Endothelial cell (in vitro differentiated cells): ENCODE measurements at regions not wholly inside any gene's neighbourhood (a gene's known extent, or its start where the extent isn't known, plus 50 kb on each side); places are given as distances from the start of the nearest gene placed in this dataset.
A peak's percentile ranks its signal among the peaks of the same experiment; 100 is the strongest.

ENCODE experiments used
- DNase-seq: peaks from one replicate; pipeline ENCODE4 v3.0.0; 2021; ENCODE audit warnings: low spot score
- H3K27ac Mint-ChIP-seq: one replicate; pipeline ENCODE4 v1.8.0; 2021; ENCODE audit warnings: mixed read lengths, inconsistent platforms; ENCODE audit not compliant: unreplicated experiment
- H3K27me3 Mint-ChIP-seq: one replicate; pipeline ENCODE4 v1.8.0; 2021; ENCODE audit warnings: mild to moderate bottlenecking, moderate library complexity, mixed read lengths, inconsistent platforms; ENCODE audit not compliant: unreplicated experiment
- H3K36me3 Mint-ChIP-seq: one replicate; pipeline ENCODE4 v1.8.0; 2021; ENCODE audit warnings: mild to moderate bottlenecking, low read depth, mixed read lengths, inconsistent platforms; ENCODE audit not compliant: unreplicated experiment
- H3K4me1 Mint-ChIP-seq: one replicate; pipeline ENCODE4 v1.8.0; 2021; ENCODE audit warnings: mild to moderate bottlenecking, mixed read lengths, inconsistent platforms; ENCODE audit not compliant: unreplicated experiment
- H3K4me3 Mint-ChIP-seq: one replicate; pipeline ENCODE4 v1.8.0; 2021; ENCODE audit warnings: mild to moderate bottlenecking, mixed read lengths, inconsistent platforms; ENCODE audit not compliant: unreplicated experiment
- H3K9me3 Mint-ChIP-seq: one replicate; pipeline ENCODE4 v1.8.0; 2021; ENCODE audit warnings: mixed read lengths, inconsistent platforms; ENCODE audit not compliant: unreplicated experiment
- TF ChIP-seq, protein P1 (sequence below): fragments of 200-600 bp; sonication (generic); IDR thresholded peaks from one replicate; pipeline ENCODE4 v1.5.0; 2021; ENCODE audit warnings: antibody characterized with exemption; ENCODE audit not compliant: unreplicated experiment

DNA sequence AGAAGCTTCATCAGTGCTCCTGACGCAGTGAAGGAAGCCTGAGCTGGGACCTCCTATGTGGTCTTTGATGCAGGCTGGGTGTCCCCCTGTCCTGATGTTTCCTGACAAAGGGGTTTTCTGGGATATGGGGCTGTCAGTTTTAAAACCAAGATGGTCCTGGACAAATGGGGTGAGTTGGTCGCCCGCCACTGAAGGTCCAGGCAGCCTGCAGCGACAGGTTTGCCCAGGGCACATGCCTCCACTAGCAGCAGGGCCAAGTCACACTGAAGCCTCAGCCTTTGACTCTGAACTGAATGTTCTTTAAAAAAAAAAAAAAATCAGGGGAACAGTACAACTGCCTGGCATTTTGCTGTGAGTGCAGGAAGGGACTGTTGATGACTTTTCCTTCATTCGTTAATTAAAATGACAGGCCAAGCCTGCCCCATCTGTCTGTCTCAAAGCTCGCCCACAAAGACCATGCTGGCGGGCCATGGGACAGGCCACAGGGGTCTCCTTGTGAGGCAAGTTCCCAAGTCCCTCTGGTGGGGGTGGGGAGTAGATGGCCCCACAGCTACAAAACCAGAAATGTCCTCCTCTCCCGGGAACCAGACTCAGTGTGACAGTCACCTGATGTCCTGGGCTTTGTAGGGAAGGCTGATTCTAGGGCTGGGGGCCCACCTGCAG lies 274.8 kb downstream of the CTTN start:
- Mint-ChIP-seq H3K27ac (no peak overlapping the region), H3K36me3 (peaks cover 5% of the 10 kb centered on the region), H3K9me3 (no peaks in the 10 kb centered on the region), H3K4me3 (no peak overlapping the region), H3K27me3 (peaks cover 5% of the 10 kb centered on the region), H3K4me1 (peaks cover 14% of the 10 kb centered on the region)
- no peak for DNase-seq
- TF ChIP-seq, protein P1, sequence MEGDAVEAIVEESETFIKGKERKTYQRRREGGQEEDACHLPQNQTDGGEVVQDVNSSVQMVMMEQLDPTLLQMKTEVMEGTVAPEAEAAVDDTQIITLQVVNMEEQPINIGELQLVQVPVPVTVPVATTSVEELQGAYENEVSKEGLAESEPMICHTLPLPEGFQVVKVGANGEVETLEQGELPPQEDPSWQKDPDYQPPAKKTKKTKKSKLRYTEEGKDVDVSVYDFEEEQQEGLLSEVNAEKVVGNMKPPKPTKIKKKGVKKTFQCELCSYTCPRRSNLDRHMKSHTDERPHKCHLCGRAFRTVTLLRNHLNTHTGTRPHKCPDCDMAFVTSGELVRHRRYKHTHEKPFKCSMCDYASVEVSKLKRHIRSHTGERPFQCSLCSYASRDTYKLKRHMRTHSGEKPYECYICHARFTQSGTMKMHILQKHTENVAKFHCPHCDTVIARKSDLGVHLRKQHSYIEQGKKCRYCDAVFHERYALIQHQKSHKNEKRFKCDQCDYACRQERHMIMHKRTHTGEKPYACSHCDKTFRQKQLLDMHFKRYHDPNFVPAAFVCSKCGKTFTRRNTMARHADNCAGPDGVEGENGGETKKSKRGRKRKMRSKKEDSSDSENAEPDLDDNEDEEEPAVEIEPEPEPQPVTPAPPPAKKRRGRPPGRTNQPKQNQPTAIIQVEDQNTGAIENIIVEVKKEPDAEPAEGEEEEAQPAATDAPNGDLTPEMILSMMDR, result no peak

DNA sequence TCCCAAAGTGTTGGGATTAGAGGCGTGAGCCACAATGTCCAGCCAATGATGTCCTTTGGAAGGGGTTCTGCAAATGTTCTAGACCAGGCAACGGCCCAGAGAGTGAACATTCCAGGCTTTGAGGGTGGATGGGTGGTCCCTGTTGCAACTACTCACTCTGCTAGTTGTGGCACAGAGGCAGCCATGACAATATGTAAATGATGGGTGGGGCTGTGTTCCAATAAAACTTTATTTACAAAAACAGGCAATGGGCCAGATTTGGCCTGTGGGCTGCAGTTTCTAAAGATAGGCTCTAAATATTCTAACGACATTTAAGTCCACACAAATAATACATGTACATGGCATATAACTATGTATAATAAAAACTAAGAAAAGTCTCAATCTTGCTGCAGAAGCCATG lies 276.3 kb downstream of the CTTN start:
- Mint-ChIP-seq H3K4me3 (no peak overlapping the region), H3K27ac (no peak overlapping the region), H3K36me3 (no peaks in the 10 kb centered on the region), H3K4me1 (peaks cover 14% of the 10 kb centered on the region), H3K27me3 (peaks cover 2% of the 10 kb centered on the region), H3K9me3 (no peaks in the 10 kb centered on the region)
- TF ChIP-seq, protein P1, result peak; percentile 9
- DNase-seq, result no peak

DNA sequence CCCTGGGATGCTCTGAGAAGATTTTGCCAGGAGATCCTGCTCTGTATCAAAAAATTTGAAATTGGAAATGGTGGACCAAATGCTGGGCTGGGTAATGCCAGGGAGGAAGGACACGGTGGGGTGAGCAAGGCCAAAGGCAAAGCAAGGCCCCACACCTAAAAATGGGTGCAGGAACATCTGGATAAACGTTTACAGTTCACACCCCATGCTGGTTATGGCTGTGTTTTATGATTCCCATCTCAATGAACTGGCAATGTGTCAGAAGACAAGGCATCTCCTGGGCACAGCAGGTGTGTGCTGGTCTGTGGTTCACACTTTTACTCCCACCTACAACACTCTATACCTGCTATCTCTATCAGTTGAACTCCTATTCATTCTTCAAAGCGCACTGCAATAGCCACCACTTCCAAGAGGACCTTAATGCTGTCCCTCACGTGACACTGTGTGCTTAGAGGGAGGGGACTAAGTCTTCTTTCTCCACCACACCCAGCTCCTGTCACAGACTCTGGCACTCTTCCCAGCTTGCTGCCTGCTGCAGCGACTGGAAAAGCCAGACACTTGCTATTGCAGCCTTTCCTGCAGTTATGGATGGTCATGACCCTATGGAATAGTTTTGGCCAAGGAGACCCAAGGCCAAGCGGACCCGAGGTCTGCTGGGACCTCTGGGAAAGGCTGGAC lies 277.5 kb downstream of the CTTN start:
- DNase-seq, result no peak
- Mint-ChIP-seq H3K4me1 (peaks cover 14% of the 10 kb centered on the region), H3K36me3 (no peaks in the 10 kb centered on the region), H3K27ac (no peak overlapping the region), H3K9me3 (no peaks in the 10 kb centered on the region), H3K27me3 (peaks cover 4% of the 10 kb centered on the region), H3K4me3 (no peak overlapping the region)
- TF ChIP-seq, protein P1, result no peak

DNA sequence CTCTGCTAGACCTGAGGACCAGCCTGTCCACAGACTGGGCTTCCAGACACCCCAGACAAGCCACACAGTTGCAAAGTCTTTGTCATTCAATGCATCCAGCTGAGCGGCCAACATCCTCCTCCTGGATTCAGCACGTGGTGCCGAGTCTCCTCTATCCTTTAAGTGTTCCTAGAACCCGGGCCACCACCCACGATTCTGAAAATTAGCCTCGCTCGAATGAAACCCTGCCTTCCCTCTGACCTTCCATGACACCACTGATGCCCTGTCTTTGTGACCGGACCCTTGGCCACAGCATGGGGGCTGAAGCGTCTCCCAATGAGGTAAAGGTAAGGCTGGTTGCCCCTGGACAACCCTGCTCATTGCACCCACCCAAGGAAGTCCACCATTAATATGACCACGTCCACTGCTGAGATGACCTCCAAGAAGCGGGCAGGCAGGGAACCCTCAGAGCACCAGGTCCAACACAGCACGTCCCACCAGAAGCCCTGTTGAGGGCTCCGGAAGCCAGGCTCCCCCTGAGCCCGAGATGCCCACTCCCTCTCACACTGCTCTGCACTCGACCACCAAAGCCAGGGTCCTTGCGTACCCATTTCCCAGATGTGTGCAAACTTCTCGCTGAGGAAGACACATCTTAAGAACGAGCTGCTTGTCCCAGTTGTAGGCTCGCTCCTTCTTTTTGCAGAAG lies 279.0 kb downstream of the CTTN start:
- Mint-ChIP-seq H3K9me3 (no peaks in the 10 kb centered on the region), H3K27ac (no peak overlapping the region), H3K4me1 (peaks cover 15% of the 10 kb centered on the region), H3K4me3 (no peak overlapping the region), H3K27me3 (peaks cover 4% of the 10 kb centered on the region), H3K36me3 (no peaks in the 10 kb centered on the region)
- no peak for DNase-seq
- TF ChIP-seq, protein P1, result no peak
